BJ (cell line): ENCODE measurements at regions not wholly inside any gene's neighbourhood (a gene's known extent, or its start where the extent isn't known, plus 50 kb on each side); places are given as distances from the start of the nearest gene placed in this dataset.

Experiments used
- CTCF ChIA-PET: fragments of 350-600 bp; formaldehyde crosslinking; extraction: SDS; loops from one replicate; lab custom pipeline; 2021; ENCODE audit warnings: antibody characterized with exemption, inconsistent platforms; lab: Yijun Ruan, JAX
- POLR2A ChIA-PET: fragments of 300-600 bp; sonication (Branson Sonifier 250); formaldehyde crosslinking; extraction: SDS; loops from one replicate; lab custom pipeline; 2021; ENCODE audit warnings: antibody characterized with exemption; lab: Charles Lee
- DNase-seq: peaks from one replicate; pipeline ENCODE4 v3.0.0-alpha.2; 2011; ENCODE audit warnings: low read depth
- H3K27me3 ChIP-seq: 2 replicates; pipeline ENCODE4 v1.6.0; 2011; ENCODE audit warnings: low read length; ENCODE audit not compliant: control insufficient read depth, insufficient read depth
- H3K36me3 ChIP-seq: 2 replicates; pipeline ENCODE4 v1.5.1; 2011; ENCODE audit warnings: low read length; ENCODE audit not compliant: control insufficient read depth, insufficient read depth
- H3K4me3 ChIP-seq: 2 replicates; pipeline ENCODE4 v1.5.1; 2011; ENCODE audit warnings: low read depth, mild to moderate bottlenecking, control low read depth, low read length
- CTCF ChIP-seq: IDR thresholded peaks from 2 replicates; pipeline ENCODE4 v1.5.1; 2011; ENCODE audit warnings: low read depth, mild to moderate bottlenecking, control low read depth, inconsistent platforms, low read length, moderate library complexity; ENCODE audit not compliant: insufficient read depth

GRCh38 chrY:8064500-8064899, 1152.9 kb upstream of the AMELY start:
- CTCF ChIA-PET: no interaction called here
- no peak overlapping the region for H3K4me3 ChIP-seq
- H3K27me3 ChIP-seq: no peaks in the 10 kb centered on the region
- TF ChIP-seq CTCF: no peak
- DNase-seq: no peak
- no peaks in the 10 kb centered on the region for H3K36me3 ChIP-seq
- POLR2A ChIA-PET: no interaction called here

GRCh38 chrY:8063973-8064372, 1152.4 kb upstream of the AMELY start:
- H3K36me3 ChIP-seq: no peaks in the 10 kb centered on the region
- no peak for TF ChIP-seq CTCF
- POLR2A ChIA-PET: no interaction called here
- DNase-seq: no peak
- no peaks in the 10 kb centered on the region for H3K27me3 ChIP-seq
- no peak overlapping the region for H3K4me3 ChIP-seq
- CTCF ChIA-PET: no interaction called here

- no peak for DNase-seq
- no peaks in the 10 kb centered on the region for H3K27me3 ChIP-seq
- no peaks in the 10 kb centered on the region for H3K36me3 ChIP-seq
- ChIA-PET POLR2A (no interaction called here), CTCF (interaction anchor here (0.6 kb wide), 1 partner anchor 112 kb away, joined by 3 read pairs; no protein-coding TSS in a partner anchor)
- TF ChIP-seq CTCF: no peak
- H3K4me3 ChIP-seq: no peak overlapping the region
Observed at GRCh38 chrY:8058613-8059012, 1147.1 kb upstream of the AMELY start.

GRCh38 chrY:8051340-8051739, 1139.8 kb upstream of the AMELY start:
- ChIA-PET POLR2A (no interaction called here), CTCF (interaction anchor here (0.5 kb wide), 1 partner anchor 103 kb away, joined by 3 read pairs; no protein-coding TSS in a partner anchor)
- no peaks in the 10 kb centered on the region for H3K36me3 ChIP-seq
- no peak overlapping the region for H3K4me3 ChIP-seq
- DNase-seq: no peak
- TF ChIP-seq CTCF: no peak
- H3K27me3 ChIP-seq: no peaks in the 10 kb centered on the region

GRCh38 chrY:8041238-8041637, 1129.7 kb upstream of the AMELY start:
- CTCF ChIA-PET: no interaction called here
- DNase-seq: no peak
- TF ChIP-seq CTCF: no peak
- Histone ChIP-seq H3K4me3 (no peak overlapping the region), H3K27me3 (no peaks in the 10 kb centered on the region), H3K36me3 (no peaks in the 10 kb centered on the region)
- POLR2A ChIA-PET: no interaction called here
